ENCODE measurements at regions not wholly inside any gene's neighbourhood (a gene's known extent, or its start where the extent isn't known, plus 50 kb on each side); places are given as distances from the start of the nearest gene placed in this dataset.
"Not testable (repeated sequence)": the region's sequence is repeated elsewhere in the genome, so short reads cannot be mapped to it uniquely, and the experiment has no call there.

DNA sequence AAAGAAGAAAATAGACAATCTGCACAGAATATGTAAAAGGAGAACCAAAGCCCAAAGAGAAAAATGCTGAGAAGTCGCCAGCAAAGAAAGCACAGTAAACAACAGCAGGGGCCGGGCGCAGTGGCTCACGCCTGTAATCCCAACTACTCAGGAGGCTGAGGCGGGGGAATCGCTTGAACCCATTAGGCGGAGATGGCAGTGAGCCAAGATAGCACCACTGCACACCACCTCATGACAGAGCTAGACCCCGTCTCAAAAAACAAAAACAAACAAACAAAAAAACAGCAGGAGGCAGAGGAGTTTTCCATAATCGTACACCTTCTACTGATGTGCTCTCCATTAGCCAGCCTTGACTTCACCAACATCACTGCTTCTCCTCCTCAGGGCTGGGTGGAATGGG lies 153.2 kb downstream of the LYPLAL1 start:
- Mint-ChIP-seq H3K36me3 (ENCODE audit: low read depth) (no peaks in the 10 kb centered on the region), H3K27ac (no peak overlapping the region), H3K4me1 (ENCODE audit: low read depth) (no peaks in the 10 kb centered on the region), H3K27me3 (ENCODE audit: low read depth) (no peaks in the 10 kb centered on the region), H3K9me3 (ENCODE audit: insufficient read depth) (no peaks in the 10 kb centered on the region), H3K4me3 (no peak overlapping the region)
- ChIA-PET POLR2A (no interaction called here), CTCF (no interaction called here)
- ATAC-seq (no peak), DNase-seq (no peak)

DNA sequence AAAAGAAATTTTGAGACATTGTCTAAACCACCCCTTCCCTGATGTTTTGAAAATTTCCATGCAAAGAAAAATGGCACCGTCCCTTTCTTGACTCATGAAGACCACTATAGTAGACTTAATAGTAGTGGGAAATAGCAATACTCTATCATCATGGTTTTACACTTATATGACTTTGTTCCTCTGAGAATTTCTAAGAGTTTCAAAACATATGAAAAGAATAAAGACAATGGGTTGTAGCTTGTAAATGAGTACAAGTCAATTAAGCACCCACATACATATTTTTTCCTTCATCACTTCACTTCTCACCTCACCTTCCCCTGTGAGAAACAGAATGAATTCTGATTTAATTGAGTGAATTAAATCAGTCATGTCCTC lies 151.7 kb downstream of the LYPLAL1 start:
- H3K4me1 Mint-ChIP-seq (ENCODE audit: low read depth): no peaks in the 10 kb centered on the region
- POLR2A ChIA-PET: no interaction called here
- H3K9me3 Mint-ChIP-seq (ENCODE audit: insufficient read depth): no peaks in the 10 kb centered on the region
- DNase-seq (no peak), ATAC-seq (no peak)
- H3K27me3 Mint-ChIP-seq (ENCODE audit: low read depth): no peaks in the 10 kb centered on the region
- CTCF ChIA-PET: no interaction called here
- no peak overlapping the region for H3K4me3 Mint-ChIP-seq
- no peak overlapping the region for H3K27ac Mint-ChIP-seq
- H3K36me3 Mint-ChIP-seq (ENCODE audit: low read depth): no peaks in the 10 kb centered on the region

DNA sequence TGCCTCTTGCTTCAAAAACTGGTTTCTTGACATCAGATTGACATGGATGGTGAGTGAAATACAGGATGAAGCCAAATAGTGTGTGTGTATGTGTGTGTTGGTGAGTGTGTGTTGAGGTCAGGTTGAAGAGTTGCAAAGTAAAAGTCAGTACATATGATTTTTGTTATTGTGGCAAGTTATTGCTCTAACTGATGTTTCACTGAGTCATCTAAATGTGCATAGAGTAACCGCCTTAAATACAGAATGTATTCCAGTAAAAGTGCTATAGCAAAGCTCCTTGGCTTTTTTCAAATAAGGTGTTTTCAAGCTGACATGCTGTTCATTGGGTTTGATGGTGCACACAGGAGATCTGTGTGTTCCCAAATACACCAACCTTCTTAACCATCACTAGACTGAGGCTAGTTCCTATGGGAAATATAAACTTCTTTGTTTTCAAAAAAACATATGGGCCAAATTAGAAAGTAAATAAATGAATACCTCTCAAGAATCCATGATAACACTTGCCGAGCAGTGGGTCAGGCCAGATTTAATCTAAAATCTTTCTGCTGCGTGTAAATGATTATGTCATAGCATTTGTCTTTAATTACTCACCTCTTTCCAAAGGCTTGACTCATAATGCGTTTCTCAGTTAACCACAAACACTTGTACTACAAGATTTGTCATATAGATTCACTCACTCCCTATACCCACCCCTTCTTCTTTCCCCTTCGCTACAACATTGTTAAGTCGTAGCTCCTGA lies 151.1 kb downstream of the LYPLAL1 start:
- ATAC-seq (no peak), DNase-seq (no peak)
- H3K4me3 Mint-ChIP-seq: no peak overlapping the region
- ChIA-PET POLR2A (no interaction called here), CTCF (no interaction called here)
- no peaks in the 10 kb centered on the region for H3K4me1 Mint-ChIP-seq (ENCODE audit: low read depth)
- no peaks in the 10 kb centered on the region for H3K9me3 Mint-ChIP-seq (ENCODE audit: insufficient read depth)
- H3K27ac Mint-ChIP-seq: no peak overlapping the region
- no peaks in the 10 kb centered on the region for H3K27me3 Mint-ChIP-seq (ENCODE audit: low read depth)
- H3K36me3 Mint-ChIP-seq (ENCODE audit: low read depth): no peaks in the 10 kb centered on the region

DNA sequence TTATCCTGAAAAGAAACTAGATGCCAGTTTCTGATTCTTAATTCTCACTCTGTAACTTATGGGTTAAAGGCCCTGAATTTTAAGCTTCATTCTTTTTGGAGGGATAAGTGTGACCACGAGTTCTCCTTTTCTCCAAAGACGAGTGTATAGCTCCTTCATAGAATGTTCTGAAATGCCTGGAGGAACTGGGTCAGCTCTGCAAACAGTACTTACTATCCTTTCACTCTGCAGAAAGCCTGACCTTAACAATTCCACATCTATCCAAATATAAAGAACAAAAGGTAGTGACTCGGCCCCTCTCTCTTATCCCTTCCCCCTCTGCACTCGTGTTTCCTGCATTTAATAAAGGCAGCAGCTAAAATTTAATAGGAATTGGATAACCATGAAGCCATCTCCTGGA lies 150.5 kb downstream of the LYPLAL1 start:
- ATAC-seq (no peak), DNase-seq (no peak)
- H3K4me1 Mint-ChIP-seq (ENCODE audit: low read depth): no peaks in the 10 kb centered on the region
- H3K4me3 Mint-ChIP-seq: no peak overlapping the region
- POLR2A ChIA-PET: no interaction called here
- no peak overlapping the region for H3K27ac Mint-ChIP-seq
- H3K27me3 Mint-ChIP-seq (ENCODE audit: low read depth): no peaks in the 10 kb centered on the region
- H3K36me3 Mint-ChIP-seq (ENCODE audit: low read depth): no peaks in the 10 kb centered on the region
- CTCF ChIA-PET: no interaction called here
- no peaks in the 10 kb centered on the region for H3K9me3 Mint-ChIP-seq (ENCODE audit: insufficient read depth)

DNA sequence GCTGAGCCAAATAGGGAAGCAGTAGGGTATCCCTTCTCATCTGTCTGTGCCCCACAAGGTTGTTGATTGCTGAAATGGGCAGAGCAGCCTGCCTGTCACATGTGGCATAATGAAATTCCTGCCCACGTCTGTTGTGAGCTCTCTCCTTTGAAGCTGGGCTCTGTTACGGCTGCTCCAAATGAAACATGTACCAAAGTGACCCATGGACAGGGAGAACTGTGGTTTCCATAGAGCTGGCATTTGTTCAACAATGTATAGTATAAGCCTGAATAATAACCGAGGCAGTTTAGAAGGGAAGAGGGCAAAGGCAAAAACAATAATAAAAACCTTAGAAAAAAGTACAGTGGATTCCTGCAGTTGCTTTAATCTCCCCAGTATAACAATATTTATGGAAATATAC lies 149.7 kb downstream of the LYPLAL1 start:
- Mint-ChIP-seq H3K27ac (no peak overlapping the region), H3K4me1 (ENCODE audit: low read depth) (no peaks in the 10 kb centered on the region), H3K36me3 (ENCODE audit: low read depth) (no peaks in the 10 kb centered on the region), H3K4me3 (no peak overlapping the region), H3K27me3 (ENCODE audit: low read depth) (no peaks in the 10 kb centered on the region), H3K9me3 (ENCODE audit: insufficient read depth) (no peaks in the 10 kb centered on the region)
- ChIA-PET POLR2A (no interaction called here), CTCF (no interaction called here)
- DNase-seq (no peak), ATAC-seq (no peak)

DNA sequence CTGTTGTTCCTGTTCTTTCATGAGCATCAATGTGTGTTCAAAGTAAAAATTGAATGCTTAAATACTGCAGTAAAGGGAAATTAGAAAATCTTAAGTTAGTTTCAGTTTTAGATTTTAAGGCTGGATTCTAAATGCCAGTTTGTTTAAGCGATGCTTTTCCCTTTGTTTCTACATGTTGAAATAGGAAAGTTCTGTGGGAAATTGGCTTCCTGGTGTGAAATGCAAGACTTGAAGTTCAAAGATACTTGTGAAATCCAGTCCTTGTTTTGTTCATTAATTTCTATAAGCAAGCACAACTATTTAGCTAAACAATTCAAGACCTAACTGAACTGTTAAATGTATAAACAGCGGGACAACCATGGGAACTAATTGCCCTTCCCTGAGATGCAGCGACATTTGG lies 149.1 kb downstream of the LYPLAL1 start:
- no peak for DNase-seq
- ATAC-seq: no peak
- Mint-ChIP-seq H3K9me3 (ENCODE audit: insufficient read depth) (no peaks in the 10 kb centered on the region), H3K4me1 (ENCODE audit: low read depth) (no peaks in the 10 kb centered on the region), H3K27ac (no peak overlapping the region), H3K36me3 (ENCODE audit: low read depth) (no peaks in the 10 kb centered on the region), H3K4me3 (no peak overlapping the region), H3K27me3 (ENCODE audit: low read depth) (no peaks in the 10 kb centered on the region)
- ChIA-PET CTCF (no interaction called here), POLR2A (no interaction called here)

DNA sequence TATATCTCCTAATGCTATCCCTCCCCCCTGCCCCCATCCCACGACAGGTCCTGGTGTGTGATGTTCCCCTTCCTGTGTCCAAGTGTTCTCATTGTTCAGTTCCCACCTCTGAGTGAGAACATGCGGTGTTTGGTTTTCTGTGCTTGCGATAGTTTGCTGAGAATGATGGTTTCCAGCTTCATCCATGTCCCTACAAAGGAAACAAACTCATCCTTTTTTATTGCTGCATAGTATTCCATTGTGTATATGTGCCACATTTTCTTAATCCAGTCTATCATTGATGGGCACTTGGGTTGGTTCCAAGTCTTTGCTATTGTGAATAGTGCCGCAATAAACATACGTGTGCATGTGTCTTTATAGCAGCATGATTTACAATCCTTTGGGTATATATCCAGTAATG lies 146.9 kb downstream of the LYPLAL1 start:
- H3K4me1 Mint-ChIP-seq (ENCODE audit: low read depth); H3K36me3 Mint-ChIP-seq (ENCODE audit: low read depth); ATAC-seq; H3K4me3 Mint-ChIP-seq; H3K27me3 Mint-ChIP-seq (ENCODE audit: low read depth); POLR2A ChIA-PET; DNase-seq; CTCF ChIA-PET; H3K27ac Mint-ChIP-seq: not testable (repeated sequence)
- peaks cover 10% of the 10 kb centered on the region for H3K9me3 Mint-ChIP-seq (ENCODE audit: insufficient read depth)

DNA sequence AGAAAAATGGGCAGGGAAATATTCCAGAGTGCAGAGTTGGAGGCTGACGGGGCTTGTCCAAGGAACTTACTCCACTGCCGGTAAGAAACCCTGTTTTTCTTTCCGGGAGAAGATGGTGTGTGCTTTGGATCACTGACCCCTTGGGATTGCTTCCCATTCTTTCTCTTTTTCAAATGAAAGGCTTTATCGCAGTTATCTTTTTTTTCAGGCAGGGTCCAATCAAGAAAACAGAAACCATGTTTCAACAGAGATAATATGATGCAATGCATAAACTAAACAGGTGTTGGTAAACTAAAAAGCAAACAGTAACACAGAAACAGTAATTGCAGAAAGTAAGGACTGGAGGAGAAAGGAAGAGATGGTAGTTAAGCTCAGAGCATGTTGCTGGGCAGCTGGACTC lies 145.1 kb downstream of the LYPLAL1 start:
- Mint-ChIP-seq H3K36me3 (ENCODE audit: low read depth) (no peaks in the 10 kb centered on the region), H3K4me1 (ENCODE audit: low read depth) (no peaks in the 10 kb centered on the region), H3K27me3 (ENCODE audit: low read depth) (no peaks in the 10 kb centered on the region)

DNA sequence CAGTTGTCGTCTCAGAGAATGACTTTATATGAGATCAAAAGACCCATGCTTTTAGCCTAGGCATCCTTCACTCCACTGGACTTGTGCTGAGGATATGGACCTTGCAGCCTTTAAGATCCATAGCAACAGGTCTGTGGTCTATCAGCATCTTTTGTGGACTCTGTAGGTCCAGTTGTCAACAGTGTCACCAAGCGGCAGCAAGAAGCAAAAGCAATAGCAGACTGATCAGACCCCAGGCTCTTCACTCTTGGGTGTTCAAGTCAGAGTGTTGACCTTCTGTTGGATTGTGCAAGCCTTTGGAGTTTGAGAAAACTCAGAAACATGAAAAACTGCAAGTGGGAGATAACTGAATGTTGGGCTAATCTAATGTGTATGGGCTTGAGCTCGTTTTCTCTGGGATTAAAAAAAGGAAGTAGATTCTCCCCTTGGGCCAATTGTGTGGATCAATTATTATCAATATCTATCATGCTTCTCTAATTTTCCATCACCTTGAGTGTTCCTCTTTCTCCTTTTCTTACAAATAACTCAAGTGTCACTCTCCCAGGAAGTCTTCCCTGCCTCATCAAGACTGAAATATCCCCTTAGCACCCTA lies 144.2 kb downstream of the LYPLAL1 start:
- Mint-ChIP-seq H3K9me3 (ENCODE audit: insufficient read depth) (peaks cover 10% of the 10 kb centered on the region), H3K4me3 (no peak overlapping the region), H3K27ac (no peak overlapping the region), H3K36me3 (ENCODE audit: low read depth) (no peaks in the 10 kb centered on the region), H3K27me3 (ENCODE audit: low read depth) (no peaks in the 10 kb centered on the region), H3K4me1 (ENCODE audit: low read depth) (no peaks in the 10 kb centered on the region)
- ATAC-seq (no peak), DNase-seq (no peak)
- POLR2A ChIA-PET: no interaction called here
- CTCF ChIA-PET: no interaction called here

More for the DNA sequence above, 145.1 kb downstream of the LYPLAL1 start:
- ChIA-PET CTCF (no interaction called here), POLR2A (no interaction called here)
- no peak for ATAC-seq
- Mint-ChIP-seq H3K9me3 (ENCODE audit: insufficient read depth) (peaks cover 10% of the 10 kb centered on the region), H3K27ac (no peak overlapping the region), H3K4me3 (no peak overlapping the region)
- DNase-seq: no peak

DNA sequence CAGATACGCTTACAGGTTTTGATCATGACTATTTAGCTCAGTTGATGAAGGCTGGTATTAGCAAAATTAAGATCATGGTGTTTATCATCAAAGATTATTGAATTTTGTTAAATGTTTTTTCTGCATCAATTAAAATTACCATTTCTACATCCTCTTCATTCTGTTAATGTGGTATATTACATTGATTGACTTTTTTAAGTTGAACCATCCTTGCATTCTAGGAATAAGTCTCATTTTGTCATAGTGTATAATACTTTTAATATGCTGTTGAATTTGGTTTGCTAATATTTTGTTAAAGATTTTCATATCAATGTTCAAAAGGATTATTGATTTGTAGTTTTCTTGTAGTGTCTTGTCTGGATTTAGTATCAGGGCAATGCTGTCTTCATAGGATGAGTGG lies 142.4 kb downstream of the LYPLAL1 start:
- DNase-seq (no peak), ATAC-seq (no peak)
- H3K4me3 Mint-ChIP-seq: no peak overlapping the region
- no peak overlapping the region for H3K27ac Mint-ChIP-seq
- H3K36me3 Mint-ChIP-seq (ENCODE audit: low read depth): no peaks in the 10 kb centered on the region
- ChIA-PET POLR2A (no interaction called here), CTCF (no interaction called here)
- H3K27me3 Mint-ChIP-seq (ENCODE audit: low read depth): no peaks in the 10 kb centered on the region
- peaks cover 10% of the 10 kb centered on the region for H3K9me3 Mint-ChIP-seq (ENCODE audit: insufficient read depth)
- no peaks in the 10 kb centered on the region for H3K4me1 Mint-ChIP-seq (ENCODE audit: low read depth)

DNA sequence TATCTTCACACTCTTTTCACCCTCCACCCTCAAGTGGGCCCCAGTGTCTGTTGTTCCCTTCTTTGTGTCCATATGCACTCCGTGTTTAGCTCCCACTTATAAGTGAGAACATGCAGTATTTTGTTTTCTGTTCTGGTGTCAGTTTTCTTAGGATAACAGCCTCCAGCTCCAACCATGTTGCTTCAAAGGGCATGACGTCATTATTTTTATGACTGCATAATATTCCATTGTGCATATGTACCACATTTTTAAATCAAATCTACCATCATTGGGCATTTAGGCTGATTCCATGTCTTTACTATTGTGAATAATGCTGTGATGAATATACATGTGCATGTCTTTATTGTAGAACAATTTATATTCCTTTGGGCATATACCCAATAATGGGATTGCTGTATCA lies 140.3 kb downstream of the LYPLAL1 start:
- Mint-ChIP-seq H3K27ac (no peak overlapping the region), H3K9me3 (ENCODE audit: insufficient read depth) (peaks cover 10% of the 10 kb centered on the region), H3K27me3 (ENCODE audit: low read depth) (no peaks in the 10 kb centered on the region), H3K36me3 (ENCODE audit: low read depth) (no peaks in the 10 kb centered on the region), H3K4me3 (no peak overlapping the region), H3K4me1 (ENCODE audit: low read depth) (no peaks in the 10 kb centered on the region)
- DNase-seq (no peak), ATAC-seq (no peak)
- ChIA-PET POLR2A (no interaction called here), CTCF (no interaction called here)

DNA sequence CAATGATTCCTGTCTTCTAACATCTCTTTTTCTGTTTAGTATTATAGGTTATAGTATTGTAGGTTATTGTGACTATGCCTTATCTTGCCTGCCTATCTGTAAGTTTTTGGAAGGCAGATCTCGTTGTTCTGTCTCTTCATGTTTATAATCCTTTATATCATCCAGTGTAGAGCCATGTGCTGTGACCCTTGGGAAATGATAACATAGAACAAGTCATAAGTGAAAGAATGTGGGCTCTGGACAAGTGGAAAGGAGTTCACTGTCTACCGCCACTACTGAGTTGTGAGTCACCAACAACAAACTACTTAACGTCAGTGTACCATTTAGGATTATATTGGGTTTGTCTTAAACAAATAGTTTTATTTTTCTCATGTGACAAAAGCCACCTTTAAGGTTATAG lies 139.3 kb downstream of the LYPLAL1 start:
- Mint-ChIP-seq H3K4me3 (no peak overlapping the region), H3K27ac (no peak overlapping the region), H3K36me3 (ENCODE audit: low read depth) (no peaks in the 10 kb centered on the region), H3K4me1 (ENCODE audit: low read depth) (no peaks in the 10 kb centered on the region), H3K9me3 (ENCODE audit: insufficient read depth) (peaks cover 10% of the 10 kb centered on the region), H3K27me3 (ENCODE audit: low read depth) (no peaks in the 10 kb centered on the region)
- no peak for ATAC-seq
- ChIA-PET POLR2A (no interaction called here), CTCF (no interaction called here)
- no peak for DNase-seq

DNA sequence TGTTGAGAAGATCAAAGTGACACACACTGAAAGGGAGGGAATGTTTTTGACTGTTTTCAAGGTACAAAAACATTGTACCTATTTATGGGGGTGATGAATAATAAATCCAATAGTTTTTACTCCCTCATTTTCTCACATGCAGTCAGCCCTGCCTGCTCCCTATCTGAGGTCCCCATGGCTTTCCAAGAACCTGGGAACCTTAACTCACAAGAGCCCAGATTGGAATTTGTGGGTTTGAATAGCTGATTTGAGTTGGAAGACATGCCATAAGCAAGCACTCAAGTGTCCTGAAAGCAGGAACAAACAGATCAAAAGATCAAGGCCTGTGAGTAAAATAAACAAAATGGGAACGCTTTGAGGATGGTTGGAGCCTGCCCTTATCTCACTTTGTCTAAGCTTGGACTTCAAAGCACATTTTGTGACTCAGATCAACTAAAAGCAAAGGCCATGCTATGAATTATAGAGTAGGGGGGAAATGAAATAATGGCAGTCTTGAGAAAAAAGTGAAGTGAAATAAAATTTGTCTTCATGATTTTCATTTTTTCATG lies 136.6 kb downstream of the LYPLAL1 start:
- H3K36me3 Mint-ChIP-seq (ENCODE audit: low read depth): no peaks in the 10 kb centered on the region
- ChIA-PET POLR2A (no interaction called here), CTCF (no interaction called here)
- H3K4me3 Mint-ChIP-seq: no peak overlapping the region
- H3K27me3 Mint-ChIP-seq (ENCODE audit: low read depth): no peaks in the 10 kb centered on the region
- no peak for DNase-seq
- no peak overlapping the region for H3K27ac Mint-ChIP-seq
- H3K4me1 Mint-ChIP-seq (ENCODE audit: low read depth): no peaks in the 10 kb centered on the region
- H3K9me3 Mint-ChIP-seq (ENCODE audit: insufficient read depth): no peaks in the 10 kb centered on the region
- ATAC-seq: no peak
